ENCODE measurements at regions not wholly inside any gene's neighbourhood (a gene's known extent, or its start where the extent isn't known, plus 50 kb on each side); places are given as distances from the start of the nearest gene placed in this dataset.

GRCh38 chr13:86174622-86175021, 375.4 kb upstream of the SLITRK6 start:
- WGBS, 2 donors, result 22 to 24% methylated on average over 2 of the region's 2 CpGs
- intact Hi-C loops (cut with DNase I), result no loop called here
- no peak for DNase-seq
- Histone ChIP-seq H3K9me3 (no peaks in the 10 kb centered on the region), H3K4me1 (no peaks in the 10 kb centered on the region), H3K4me3 (no peak overlapping the region), H3K27me3 (no peaks in the 10 kb centered on the region), H3K36me3 (no peaks in the 10 kb centered on the region), H3K27ac (no peak overlapping the region)
- no peak for TF ChIP-seq POLR2A (IDR thresholded peaks at IDR 0.05)
- no peak for TF ChIP-seq CTCF (IDR thresholded peaks at IDR 0.05)

- H3K27ac ChIP-seq, result no peak overlapping the region
- H3K9me3 ChIP-seq, result no peaks in the 10 kb centered on the region
- no peaks in the 10 kb centered on the region for H3K36me3 ChIP-seq
- DNase-seq, result no peak
- TF ChIP-seq POLR2A (IDR thresholded peaks at IDR 0.05) (no peak), CTCF (IDR thresholded peaks at IDR 0.05) (no peak)
- intact Hi-C loops (cut with DNase I), result no loop called here
- no peaks in the 10 kb centered on the region for H3K27me3 ChIP-seq
- no peaks in the 10 kb centered on the region for H3K4me1 ChIP-seq
- WGBS, 2 donors, result 42 to 55% methylated on average over 3 of the region's 3 CpGs
- H3K4me3 ChIP-seq, result no peak overlapping the region
Observed at GRCh38 chr13:86172961-86173360, 373.7 kb upstream of the SLITRK6 start.

GRCh38 chr13:86161257-86161656, 362.0 kb upstream of the SLITRK6 start:
- Histone ChIP-seq H3K36me3 (no peaks in the 10 kb centered on the region), H3K27me3 (no peaks in the 10 kb centered on the region), H3K9me3 (no peaks in the 10 kb centered on the region), H3K4me3 (no peak overlapping the region), H3K4me1 (no peaks in the 10 kb centered on the region), H3K27ac (no peak overlapping the region)
- TF ChIP-seq CTCF (IDR thresholded peaks at IDR 0.05) (no peak), POLR2A (IDR thresholded peaks at IDR 0.05) (no peak)
- 24 to 33% methylated on average over 1 of the region's 1 CpG for WGBS, 2 donors
- intact Hi-C loops (cut with DNase I), result no loop called here
- no peak for DNase-seq

- DNase-seq, result no peak
- no peak overlapping the region for H3K4me3 ChIP-seq
- H3K9me3 ChIP-seq, result no peaks in the 10 kb centered on the region
- no peaks in the 10 kb centered on the region for H3K27me3 ChIP-seq
- TF ChIP-seq POLR2A (IDR thresholded peaks at IDR 0.05) (no peak), CTCF (IDR thresholded peaks at IDR 0.05) (no peak)
- intact Hi-C loops (cut with DNase I), result no loop called here
- H3K27ac ChIP-seq, result no peak overlapping the region
- H3K4me1 ChIP-seq, result no peaks in the 10 kb centered on the region
- H3K36me3 ChIP-seq, result no peaks in the 10 kb centered on the region
- 71 to 74% methylated on average over 3 of the region's 3 CpGs for WGBS, 2 donors
Observed at GRCh38 chr13:86155756-86156155, 356.5 kb upstream of the SLITRK6 start.

GRCh38 chr13:86142080-86142479, 342.9 kb upstream of the SLITRK6 start:
- no peak for DNase-seq
- intact Hi-C loops (cut with DNase I), result no loop called here
- Histone ChIP-seq H3K27ac (no peak overlapping the region), H3K4me1 (no peaks in the 10 kb centered on the region), H3K36me3 (no peaks in the 10 kb centered on the region), H3K9me3 (no peaks in the 10 kb centered on the region), H3K4me3 (no peak overlapping the region), H3K27me3 (no peaks in the 10 kb centered on the region)
- 67 to 75% methylated on average over 4 of the region's 4 CpGs for WGBS, 2 donors
- no peak for TF ChIP-seq CTCF (IDR thresholded peaks at IDR 0.05)
- no peak for TF ChIP-seq POLR2A (IDR thresholded peaks at IDR 0.05)
